ENCODE measurements at regions not wholly inside any gene's neighbourhood (a gene's known extent, or its start where the extent isn't known, plus 50 kb on each side); places are given as distances from the start of the nearest gene placed in this dataset.
"Not testable (repeated sequence)": the region's sequence is repeated elsewhere in the genome, so short reads cannot be mapped to it uniquely, and the experiment has no call there.

- not testable (repeated sequence) for TF ChIP-seq CTCF (conservative IDR thresholded peaks at IDR 0.05; ENCODE audit: low read length); EZH2phosphoT487 (IDR thresholded peaks at IDR 0.05; ENCODE audit: borderline replicate concordance)
Measured at GRCh38 chr4:141484298-141484697, 152.1 kb upstream of the IL15 start.

Measured in Loucy (cell line).